ENCODE measurements at regions not wholly inside any gene's neighbourhood (a gene's known extent, or its start where the extent isn't known, plus 50 kb on each side); places are given as distances from the start of the nearest gene placed in this dataset.

DNA sequence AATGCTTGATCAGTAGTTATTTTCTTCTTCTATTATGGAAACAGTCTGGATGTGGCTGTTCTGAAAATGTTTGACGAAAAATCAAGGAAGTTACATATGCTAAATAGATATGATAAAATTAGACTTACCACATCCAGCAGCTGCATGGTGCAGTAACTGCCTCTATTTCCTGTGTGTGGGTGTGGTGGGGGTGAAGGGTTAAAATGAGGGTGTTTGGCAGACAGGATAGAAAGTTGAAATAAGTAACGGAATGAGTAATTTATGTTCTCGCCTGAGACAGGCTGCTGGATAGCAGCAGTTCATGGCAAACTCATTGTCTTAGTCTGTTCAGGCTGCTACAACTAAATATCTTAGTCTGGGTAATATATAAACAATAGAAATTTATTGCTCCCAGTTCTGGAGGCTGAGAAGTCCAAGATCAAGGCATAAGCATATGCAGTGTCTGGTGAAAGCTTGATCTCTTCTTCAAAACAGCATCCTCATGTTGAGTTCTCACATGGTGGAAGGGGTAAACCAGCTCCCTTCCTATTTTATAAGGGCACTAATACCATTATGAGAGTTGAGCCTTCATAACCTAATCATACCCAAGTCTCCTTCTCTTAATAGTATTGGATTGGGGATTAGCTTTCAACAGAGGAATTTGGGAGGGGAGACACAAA lies 1248.9 kb downstream of the SLITRK5 start:
- no peak for TF ChIP-seq MAFK (IDR thresholded peaks at IDR 0.05; ENCODE audit: partially characterized antibody)
- no peak for TF ChIP-seq MYC (IDR thresholded peaks at IDR 0.05; ENCODE audit: borderline replicate concordance, low read length)
- TF ChIP-seq, protein P1, sequence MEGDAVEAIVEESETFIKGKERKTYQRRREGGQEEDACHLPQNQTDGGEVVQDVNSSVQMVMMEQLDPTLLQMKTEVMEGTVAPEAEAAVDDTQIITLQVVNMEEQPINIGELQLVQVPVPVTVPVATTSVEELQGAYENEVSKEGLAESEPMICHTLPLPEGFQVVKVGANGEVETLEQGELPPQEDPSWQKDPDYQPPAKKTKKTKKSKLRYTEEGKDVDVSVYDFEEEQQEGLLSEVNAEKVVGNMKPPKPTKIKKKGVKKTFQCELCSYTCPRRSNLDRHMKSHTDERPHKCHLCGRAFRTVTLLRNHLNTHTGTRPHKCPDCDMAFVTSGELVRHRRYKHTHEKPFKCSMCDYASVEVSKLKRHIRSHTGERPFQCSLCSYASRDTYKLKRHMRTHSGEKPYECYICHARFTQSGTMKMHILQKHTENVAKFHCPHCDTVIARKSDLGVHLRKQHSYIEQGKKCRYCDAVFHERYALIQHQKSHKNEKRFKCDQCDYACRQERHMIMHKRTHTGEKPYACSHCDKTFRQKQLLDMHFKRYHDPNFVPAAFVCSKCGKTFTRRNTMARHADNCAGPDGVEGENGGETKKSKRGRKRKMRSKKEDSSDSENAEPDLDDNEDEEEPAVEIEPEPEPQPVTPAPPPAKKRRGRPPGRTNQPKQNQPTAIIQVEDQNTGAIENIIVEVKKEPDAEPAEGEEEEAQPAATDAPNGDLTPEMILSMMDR (IDR thresholded peaks at IDR 0.05), result no peak
- TF ChIP-seq, protein P2, sequence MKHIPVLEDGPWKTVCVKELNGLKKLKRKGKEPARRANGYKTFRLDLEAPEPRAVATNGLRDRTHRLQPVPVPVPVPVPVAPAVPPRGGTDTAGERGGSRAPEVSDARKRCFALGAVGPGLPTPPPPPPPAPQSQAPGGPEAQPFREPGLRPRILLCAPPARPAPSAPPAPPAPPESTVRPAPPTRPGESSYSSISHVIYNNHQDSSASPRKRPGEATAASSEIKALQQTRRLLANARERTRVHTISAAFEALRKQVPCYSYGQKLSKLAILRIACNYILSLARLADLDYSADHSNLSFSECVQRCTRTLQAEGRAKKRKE (CRISPR knock-in tag; IDR thresholded peaks at IDR 0.05; ENCODE audit: low read depth), result no peak
- TF ChIP-seq NR3C1 (IDR thresholded peaks at IDR 0.05), result no peak
- TF ChIP-seq TP53 (CRISPR knock-in tag; IDR thresholded peaks at IDR 0.05), result no peak
- no peak for TF ChIP-seq POLR2A (IDR thresholded peaks at IDR 0.05; ENCODE audit: low read length)
- TF ChIP-seq, protein P3, sequence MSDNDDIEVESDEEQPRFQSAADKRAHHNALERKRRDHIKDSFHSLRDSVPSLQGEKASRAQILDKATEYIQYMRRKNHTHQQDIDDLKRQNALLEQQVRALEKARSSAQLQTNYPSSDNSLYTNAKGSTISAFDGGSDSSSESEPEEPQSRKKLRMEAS (IDR thresholded peaks at IDR 0.05), result no peak
- TF ChIP-seq, protein P4, sequence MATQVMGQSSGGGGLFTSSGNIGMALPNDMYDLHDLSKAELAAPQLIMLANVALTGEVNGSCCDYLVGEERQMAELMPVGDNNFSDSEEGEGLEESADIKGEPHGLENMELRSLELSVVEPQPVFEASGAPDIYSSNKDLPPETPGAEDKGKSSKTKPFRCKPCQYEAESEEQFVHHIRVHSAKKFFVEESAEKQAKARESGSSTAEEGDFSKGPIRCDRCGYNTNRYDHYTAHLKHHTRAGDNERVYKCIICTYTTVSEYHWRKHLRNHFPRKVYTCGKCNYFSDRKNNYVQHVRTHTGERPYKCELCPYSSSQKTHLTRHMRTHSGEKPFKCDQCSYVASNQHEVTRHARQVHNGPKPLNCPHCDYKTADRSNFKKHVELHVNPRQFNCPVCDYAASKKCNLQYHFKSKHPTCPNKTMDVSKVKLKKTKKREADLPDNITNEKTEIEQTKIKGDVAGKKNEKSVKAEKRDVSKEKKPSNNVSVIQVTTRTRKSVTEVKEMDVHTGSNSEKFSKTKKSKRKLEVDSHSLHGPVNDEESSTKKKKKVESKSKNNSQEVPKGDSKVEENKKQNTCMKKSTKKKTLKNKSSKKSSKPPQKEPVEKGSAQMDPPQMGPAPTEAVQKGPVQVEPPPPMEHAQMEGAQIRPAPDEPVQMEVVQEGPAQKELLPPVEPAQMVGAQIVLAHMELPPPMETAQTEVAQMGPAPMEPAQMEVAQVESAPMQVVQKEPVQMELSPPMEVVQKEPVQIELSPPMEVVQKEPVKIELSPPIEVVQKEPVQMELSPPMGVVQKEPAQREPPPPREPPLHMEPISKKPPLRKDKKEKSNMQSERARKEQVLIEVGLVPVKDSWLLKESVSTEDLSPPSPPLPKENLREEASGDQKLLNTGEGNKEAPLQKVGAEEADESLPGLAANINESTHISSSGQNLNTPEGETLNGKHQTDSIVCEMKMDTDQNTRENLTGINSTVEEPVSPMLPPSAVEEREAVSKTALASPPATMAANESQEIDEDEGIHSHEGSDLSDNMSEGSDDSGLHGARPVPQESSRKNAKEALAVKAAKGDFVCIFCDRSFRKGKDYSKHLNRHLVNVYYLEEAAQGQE (IDR thresholded peaks at IDR 0.05), result no peak
- TF ChIP-seq SREBF2 (IDR thresholded peaks at IDR 0.05), result no peak
- TF ChIP-seq RARB (CRISPR knock-in tag; IDR thresholded peaks at IDR 0.05), result no peak
- TF ChIP-seq CHD2 (IDR thresholded peaks at IDR 0.05; ENCODE audit: low read length, partially characterized antibody), result no peak
